Thyroid gland (tissue), 4 donors: ENCODE measurements at regions not wholly inside any gene's neighbourhood (a gene's known extent, or its start where the extent isn't known, plus 50 kb on each side); places are given as distances from the start of the nearest gene placed in this dataset.

Source experiments
- DNase-seq, 2 donors: peaks; one replicate each; pipeline ENCODE4 v3.0.0-alpha.2; 2019
- H3K27ac ChIP-seq, 3 donors: fragments of 200-600 bp; sonication (generic); 1 replicate in 2 of 3; 2 replicates in 1 of 3; pipeline ENCODE4 v1.5.1; 2016 to 2019; ENCODE audit warnings: mild to moderate bottlenecking in 1 of 3, moderate library complexity in 1 of 3
- H3K27me3 ChIP-seq: fragments of 200-600 bp; sonication (generic); one replicate; pipeline ENCODE4 v1.5.1; 2019
- H3K36me3 ChIP-seq, 2 donors: fragments of 200-600 bp; sonication (generic); one replicate each; pipeline ENCODE4 v1.5.1; 2016 to 2019
- H3K4me1 ChIP-seq, 2 donors: fragments of 200-600 bp; sonication (generic); one replicate each; pipeline ENCODE4 v1.5.1; 2017 to 2019
- H3K4me3 ChIP-seq, 3 donors: fragments of 200-600 bp; sonication (generic); replicated peaks in 1 of 3; 1 replicate in 2 of 3; 2 replicates in 1 of 3; pipeline ENCODE4 v1.5.1; 2016; ENCODE audit warnings: mild to moderate bottlenecking in 1 of 3
- H3K9me3 ChIP-seq: fragments of 200-600 bp; sonication (generic); one replicate; pipeline ENCODE4 v1.5.1; 2017
- POLR2A ChIP-seq, 2 donors: fragments of 450-650 bp; IDR thresholded peaks; one replicate each; pipeline ENCODE4 v1.6.1; 2017; ENCODE audit warnings: antibody characterized with exemption in 2 of 2, mild to moderate bottlenecking in 2 of 2, moderate library complexity in 1 of 2
- WGBS, 2 donors: methylation state at CpG; one replicate each; pipeline ENCODE4 v1.1.5; 2017; 5-methylcytosine and 5-hydroxymethylcytosine counted together
- intact Hi-C: fragments of 100-400 bp; cut with DNase I; formaldehyde crosslinking; loops from one replicate; pipeline ENCODE4 v1.15.1; 2023
- TF ChIP-seq, protein P1 (sequence below), 6 experiments: fragments of 200-600 bp in 3 of 6; fragments of 450-650 bp in 3 of 6; sonication (generic) in 3 of 6; IDR thresholded peaks; one replicate each; pipeline ENCODE4 v1.5.1; 2016 to 2019; ENCODE audit warnings: antibody characterized with exemption in 6 of 6, mild to moderate bottlenecking in 2 of 6, inconsistent platforms in 1 of 6, moderate library complexity in 1 of 6

DNA sequence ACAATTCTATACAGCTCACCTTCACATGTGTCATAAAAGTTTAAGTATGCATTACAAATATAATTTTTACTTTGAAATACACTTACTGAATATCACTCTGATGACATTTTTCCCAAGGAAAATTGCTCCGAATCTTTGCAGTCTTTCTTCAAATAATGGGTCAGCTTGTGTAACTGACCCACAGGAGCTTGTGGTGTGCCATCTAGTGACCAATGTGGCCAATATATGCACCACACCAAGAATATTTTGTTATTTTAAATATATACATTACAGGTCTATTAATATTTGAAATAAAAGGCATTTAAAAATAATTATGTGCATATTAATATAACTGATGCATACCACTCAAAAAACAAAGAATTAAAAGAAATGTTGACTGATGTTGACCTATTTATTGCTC lies 271.4 kb downstream of the TBX15 start:
- DNase-seq, result no peak
- 88% methylated on average over 1 of the region's 1 CpG for WGBS, 2 donors
- no peaks in the 10 kb centered on the region for H3K36me3 ChIP-seq
- TF ChIP-seq, protein P1, sequence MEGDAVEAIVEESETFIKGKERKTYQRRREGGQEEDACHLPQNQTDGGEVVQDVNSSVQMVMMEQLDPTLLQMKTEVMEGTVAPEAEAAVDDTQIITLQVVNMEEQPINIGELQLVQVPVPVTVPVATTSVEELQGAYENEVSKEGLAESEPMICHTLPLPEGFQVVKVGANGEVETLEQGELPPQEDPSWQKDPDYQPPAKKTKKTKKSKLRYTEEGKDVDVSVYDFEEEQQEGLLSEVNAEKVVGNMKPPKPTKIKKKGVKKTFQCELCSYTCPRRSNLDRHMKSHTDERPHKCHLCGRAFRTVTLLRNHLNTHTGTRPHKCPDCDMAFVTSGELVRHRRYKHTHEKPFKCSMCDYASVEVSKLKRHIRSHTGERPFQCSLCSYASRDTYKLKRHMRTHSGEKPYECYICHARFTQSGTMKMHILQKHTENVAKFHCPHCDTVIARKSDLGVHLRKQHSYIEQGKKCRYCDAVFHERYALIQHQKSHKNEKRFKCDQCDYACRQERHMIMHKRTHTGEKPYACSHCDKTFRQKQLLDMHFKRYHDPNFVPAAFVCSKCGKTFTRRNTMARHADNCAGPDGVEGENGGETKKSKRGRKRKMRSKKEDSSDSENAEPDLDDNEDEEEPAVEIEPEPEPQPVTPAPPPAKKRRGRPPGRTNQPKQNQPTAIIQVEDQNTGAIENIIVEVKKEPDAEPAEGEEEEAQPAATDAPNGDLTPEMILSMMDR (IDR thresholded peaks at IDR 0.05), result no peak
- no peak for TF ChIP-seq POLR2A (IDR thresholded peaks at IDR 0.05)
- no peaks in the 10 kb centered on the region for H3K27me3 ChIP-seq
- no peak overlapping the region for H3K4me3 ChIP-seq
- no peaks in the 10 kb centered on the region for H3K9me3 ChIP-seq
- intact Hi-C loops, result no loop called here
- no peaks in the 10 kb centered on the region for H3K4me1 ChIP-seq
- H3K27ac ChIP-seq, result no peak overlapping the region

DNA sequence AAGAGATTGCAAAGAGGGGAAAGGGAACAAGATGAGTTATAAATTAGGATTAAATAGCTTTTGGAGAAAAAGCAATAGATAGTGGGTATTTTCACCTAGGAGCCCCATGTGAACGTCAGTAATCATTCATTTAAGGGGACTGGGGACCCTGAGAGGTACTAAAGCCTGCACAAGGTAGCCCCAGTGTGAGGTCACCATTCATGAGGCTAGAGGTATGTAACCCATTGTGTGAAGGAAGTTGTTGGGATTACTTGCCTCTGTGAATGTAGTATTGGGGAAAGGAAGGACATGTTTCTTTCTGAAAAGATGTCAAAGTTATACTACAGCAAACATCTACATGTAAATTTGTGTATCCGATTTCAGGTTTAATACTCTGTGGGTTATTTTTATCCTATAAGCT lies 276.8 kb downstream of the TBX15 start:
- Histone ChIP-seq H3K27me3 (no peaks in the 10 kb centered on the region), H3K9me3 (no peaks in the 10 kb centered on the region), H3K4me1 (no peaks in the 10 kb centered on the region), H3K4me3 (no peak overlapping the region), H3K27ac (no peak overlapping the region), H3K36me3 (no peaks in the 10 kb centered on the region)
- DNase-seq, result no peak
- intact Hi-C loops, result no loop called here
- TF ChIP-seq POLR2A (IDR thresholded peaks at IDR 0.05), result no peak
- TF ChIP-seq, protein P1 (IDR thresholded peaks at IDR 0.05), result no peak
- WGBS, 2 donors, result 49 to 72% methylated on average over 2 of the region's 2 CpGs

DNA sequence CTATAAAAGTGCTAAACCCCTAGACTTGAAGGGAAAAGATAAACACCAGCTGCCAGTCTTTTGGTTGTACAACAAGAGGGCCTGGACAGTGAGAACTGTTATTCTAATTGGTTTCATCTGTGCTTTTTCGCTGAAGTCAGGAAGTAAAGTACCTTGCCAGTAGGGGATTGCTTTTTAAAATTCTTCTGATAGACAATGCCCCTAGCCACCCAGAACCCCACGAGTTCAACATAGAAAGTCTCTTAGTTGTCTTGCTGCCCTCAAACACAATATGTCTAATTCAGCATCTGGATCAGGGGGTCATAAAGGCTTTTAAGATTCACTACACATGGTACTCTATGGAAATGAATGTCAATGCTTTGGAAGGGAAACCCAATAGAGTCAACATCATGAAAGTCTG lies 289.2 kb downstream of the TBX15 start:
- H3K27me3 ChIP-seq, result no peaks in the 10 kb centered on the region
- no peaks in the 10 kb centered on the region for H3K36me3 ChIP-seq
- DNase-seq, result no peak
- 57 to 61% methylated on average over 2 of the region's 2 CpGs for WGBS, 2 donors
- H3K27ac ChIP-seq, result no peak overlapping the region
- H3K4me1 ChIP-seq, result no peaks in the 10 kb centered on the region
- no peak for TF ChIP-seq POLR2A (IDR thresholded peaks at IDR 0.05)
- TF ChIP-seq, protein P1 (IDR thresholded peaks at IDR 0.05), result no peak
- H3K9me3 ChIP-seq, result no peaks in the 10 kb centered on the region
- intact Hi-C loops, result no loop called here
- H3K4me3 ChIP-seq, result no peak overlapping the region

DNA sequence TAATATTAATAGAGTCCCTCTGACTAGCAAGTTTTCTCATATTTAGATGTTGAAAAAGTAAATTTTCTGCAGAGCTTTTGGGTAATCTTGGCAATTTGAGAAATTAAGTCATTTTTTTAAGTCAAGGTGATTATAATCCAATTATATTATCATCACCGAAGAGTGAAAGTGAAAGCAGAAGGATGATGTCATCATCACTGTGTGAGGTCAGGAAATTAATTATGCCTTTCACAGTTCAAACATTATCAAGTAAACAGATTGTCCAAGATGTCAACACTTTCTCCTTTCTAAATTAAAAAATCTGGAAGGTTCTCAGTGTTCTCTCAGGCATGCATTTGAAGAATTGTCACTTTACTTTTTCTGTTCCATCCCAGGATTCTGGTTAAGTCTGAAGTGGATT lies 296.0 kb downstream of the TBX15 start:
- H3K4me1 ChIP-seq, result peaks cover 0 to 6% of the 10 kb centered on the region in 2 donors
- no peaks in the 10 kb centered on the region for H3K9me3 ChIP-seq
- no peak for DNase-seq
- no peak for TF ChIP-seq POLR2A (IDR thresholded peaks at IDR 0.05)
- TF ChIP-seq, protein P1 (IDR thresholded peaks at IDR 0.05), result no peak
- no peak overlapping the region for H3K27ac ChIP-seq
- 86 to 92% methylated on average over 1 of the region's 1 CpG for WGBS, 2 donors
- no peaks in the 10 kb centered on the region for H3K27me3 ChIP-seq
- intact Hi-C loops, result no loop called here
- no peak overlapping the region for H3K4me3 ChIP-seq
- no peaks in the 10 kb centered on the region for H3K36me3 ChIP-seq

DNA sequence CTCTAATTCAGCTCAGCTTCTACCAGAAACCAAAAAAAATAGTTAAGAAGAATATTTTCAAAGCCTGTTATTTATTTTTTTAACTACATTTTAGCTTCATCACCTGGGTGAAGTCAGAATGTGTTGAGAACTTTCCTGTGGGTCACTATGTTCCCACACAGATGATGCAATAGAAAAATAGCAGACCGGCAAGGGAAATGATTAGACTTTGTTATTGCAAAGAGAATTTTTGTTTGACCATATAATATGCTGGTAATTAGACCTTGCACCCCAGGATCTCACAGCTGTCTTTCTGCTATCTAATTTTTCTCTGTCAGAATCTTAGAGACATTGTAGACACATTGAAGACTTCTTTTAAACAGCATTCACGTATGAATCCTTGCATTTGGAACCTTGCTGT lies 299.3 kb downstream of the TBX15 start:
- Histone ChIP-seq H3K27ac (no peak overlapping the region), H3K27me3 (no peaks in the 10 kb centered on the region), H3K36me3 (no peaks in the 10 kb centered on the region), H3K9me3 (no peaks in the 10 kb centered on the region), H3K4me3 (no peak overlapping the region), H3K4me1 (peaks cover 0 to 6% of the 10 kb centered on the region in 2 donors)
- no peak for DNase-seq
- TF ChIP-seq POLR2A (IDR thresholded peaks at IDR 0.05), result no peak
- TF ChIP-seq, protein P1 (IDR thresholded peaks at IDR 0.05), result no peak
- intact Hi-C loops, result no loop called here
- 76 to 80% methylated on average over 2 of the region's 2 CpGs for WGBS, 2 donors
